Mammary epithelial cell (primary cell): ENCODE measurements at regions not wholly inside any gene's neighbourhood (a gene's known extent, or its start where the extent isn't known, plus 50 kb on each side); places are given as distances from the start of the nearest gene placed in this dataset.

Experiments
- EZH2 ChIP-seq: IDR thresholded peaks from 2 replicates; pipeline ENCODE4 v1.6.1; 2012; ENCODE audit warnings: low read length, inconsistent platforms, borderline replicate concordance
- TF ChIP-seq, protein P1 (sequence below), 2 donors: IDR thresholded peaks in 1 of 2; conservative IDR thresholded peaks in 1 of 2; 2 replicates each; pipeline ENCODE4 v1.5.1; 2011 to 2012; ENCODE audit warnings: inconsistent platforms in 2 of 2, low read length in 2 of 2, mild to moderate bottlenecking in 2 of 2, control low read depth in 1 of 2, low read depth in 1 of 2; ENCODE audit not compliant: insufficient read depth in 1 of 2; ENCODE audit errors: extremely low read depth in 1 of 2

DNA sequence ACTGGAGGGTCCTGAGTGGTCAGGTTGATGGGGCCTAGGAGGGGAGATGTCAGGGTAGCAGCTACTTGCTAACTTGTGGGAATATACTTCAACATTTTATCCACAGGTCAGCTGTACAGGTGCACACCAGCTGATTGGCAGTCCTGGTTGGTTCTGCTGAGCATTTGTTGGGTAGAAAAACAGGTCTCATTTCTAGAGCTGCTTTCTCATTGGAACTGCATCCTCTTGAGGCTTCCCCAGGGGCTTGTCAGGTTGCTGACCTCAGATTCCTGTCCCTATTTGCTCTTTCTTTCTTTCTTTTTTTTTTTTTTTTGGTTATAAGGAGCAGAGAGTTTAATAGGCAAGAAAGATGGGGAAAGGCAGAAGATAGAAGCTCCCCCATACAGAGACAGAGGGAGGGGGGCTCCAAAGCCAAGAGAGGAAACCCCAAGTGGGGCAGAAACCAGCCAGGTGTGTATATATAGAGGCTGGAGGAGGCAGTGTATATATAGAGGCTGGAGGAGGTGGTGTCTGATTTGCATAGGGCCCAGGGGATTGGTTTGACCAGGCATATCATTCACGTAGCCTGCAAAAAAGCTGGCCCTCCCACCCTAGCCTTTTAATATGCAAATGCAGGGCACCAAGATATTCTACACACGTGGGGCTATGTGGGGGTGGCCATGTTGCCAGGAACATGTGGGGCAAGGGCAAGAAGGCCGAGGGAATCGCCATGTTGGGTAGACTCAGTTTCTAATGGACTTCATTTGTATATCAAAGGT, 57.3 kb upstream of the STUM start:
- TF ChIP-seq, protein P1, sequence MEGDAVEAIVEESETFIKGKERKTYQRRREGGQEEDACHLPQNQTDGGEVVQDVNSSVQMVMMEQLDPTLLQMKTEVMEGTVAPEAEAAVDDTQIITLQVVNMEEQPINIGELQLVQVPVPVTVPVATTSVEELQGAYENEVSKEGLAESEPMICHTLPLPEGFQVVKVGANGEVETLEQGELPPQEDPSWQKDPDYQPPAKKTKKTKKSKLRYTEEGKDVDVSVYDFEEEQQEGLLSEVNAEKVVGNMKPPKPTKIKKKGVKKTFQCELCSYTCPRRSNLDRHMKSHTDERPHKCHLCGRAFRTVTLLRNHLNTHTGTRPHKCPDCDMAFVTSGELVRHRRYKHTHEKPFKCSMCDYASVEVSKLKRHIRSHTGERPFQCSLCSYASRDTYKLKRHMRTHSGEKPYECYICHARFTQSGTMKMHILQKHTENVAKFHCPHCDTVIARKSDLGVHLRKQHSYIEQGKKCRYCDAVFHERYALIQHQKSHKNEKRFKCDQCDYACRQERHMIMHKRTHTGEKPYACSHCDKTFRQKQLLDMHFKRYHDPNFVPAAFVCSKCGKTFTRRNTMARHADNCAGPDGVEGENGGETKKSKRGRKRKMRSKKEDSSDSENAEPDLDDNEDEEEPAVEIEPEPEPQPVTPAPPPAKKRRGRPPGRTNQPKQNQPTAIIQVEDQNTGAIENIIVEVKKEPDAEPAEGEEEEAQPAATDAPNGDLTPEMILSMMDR (conservative IDR thresholded peaks at IDR 0.05 in 1 of 2, IDR thresholded peaks at IDR 0.05 in 1 of 2; ENCODE audit: extremely low read depth in 1 of 2, insufficient read depth in 1 of 2, low read depth in 1 of 2, low read length in 2 of 2) = no peak
- TF ChIP-seq EZH2 = no peak
